Common myeloid progenitor, CD34-positive (primary cell): ENCODE measurements at regions not wholly inside any gene's neighbourhood (a gene's known extent, or its start where the extent isn't known, plus 50 kb on each side); places are given as distances from the start of the nearest gene placed in this dataset.

ENCODE experiments used
- CTCF ChIA-PET: fragments of 350-600 bp; sonication (Branson Sonifier 250); formaldehyde crosslinking; loops from one replicate; lab custom pipeline; 2021; ENCODE audit warnings: antibody characterized with exemption; lab: Charles Lee
- POLR2A ChIA-PET: fragments of 350-600 bp; sonication (Branson Sonifier 250); formaldehyde crosslinking; loops from one replicate; lab custom pipeline; 2021; ENCODE audit warnings: antibody characterized with exemption; lab: Charles Lee
- DNase-seq, 3 donors: peaks; one replicate each; pipeline versions ENCODE4 v3.0.0 to v3.0.0-alpha.2; 2013
- H3K27ac ChIP-seq, 2 experiments: 1 replicate in 1 of 2; 2 replicates in 1 of 2; pipeline ENCODE4 v1.7.0; 2013; ENCODE audit warnings: inconsistent platforms in 2 of 2, low read length in 2 of 2, mild to moderate bottlenecking in 2 of 2, low read depth in 1 of 2, moderate library complexity in 1 of 2; ENCODE audit not compliant: severe bottlenecking in 2 of 2, insufficient read depth in 1 of 2, poor library complexity in 1 of 2
- H3K27me3 ChIP-seq, 5 experiments: replicated peaks in 2 of 5; 1 replicate in 3 of 5; 2 replicates in 2 of 5; pipeline versions ENCODE4 v1.6.1 to v1.7.0; 2013; ENCODE audit warnings: low read length in 4 of 5, mild to moderate bottlenecking in 2 of 5, moderate library complexity in 2 of 5, inconsistent platforms in 1 of 5; ENCODE audit not compliant: insufficient read depth in 5 of 5, control insufficient read depth in 4 of 5
- H3K36me3 ChIP-seq, 4 experiments: 1 replicate in 2 of 4; 2 replicates in 2 of 4; pipeline versions ENCODE4 v1.6.1 to v1.7.0; 2013; ENCODE audit warnings: low read length in 3 of 4, control low read depth in 1 of 4, mild to moderate bottlenecking in 1 of 4; ENCODE audit not compliant: control insufficient read depth in 4 of 4, insufficient read depth in 4 of 4
- H3K4me1 ChIP-seq, 4 experiments: 1 replicate in 3 of 4; 2 replicates in 1 of 4; pipeline versions ENCODE4 v1.6.1 to v1.7.1; 2013; ENCODE audit warnings: low read length in 3 of 4, mild to moderate bottlenecking in 3 of 4, control low read depth in 1 of 4, inconsistent platforms in 1 of 4, moderate library complexity in 1 of 4; ENCODE audit not compliant: control insufficient read depth in 4 of 4, insufficient read depth in 4 of 4; ENCODE audit errors: control extremely low read depth in 1 of 4
- H3K4me3 ChIP-seq, 7 experiments: 1 replicate in 4 of 7; 2 replicates in 3 of 7; pipeline versions ENCODE4 v1.5.1 to v1.7.0; 2013; ENCODE audit warnings: mild to moderate bottlenecking in 7 of 7, low read length in 6 of 7, moderate library complexity in 6 of 7, inconsistent platforms in 2 of 7, low read depth in 2 of 7, control low read depth in 1 of 7; ENCODE audit not compliant: insufficient read depth in 4 of 7, control insufficient read depth in 1 of 7; ENCODE audit errors: extremely low read depth in 1 of 7
- H3K9me3 ChIP-seq, 5 experiments: 1 replicate in 4 of 5; 2 replicates in 1 of 5; pipeline versions ENCODE4 v1.6.1 to v1.7.1; 2013; ENCODE audit warnings: low read length in 4 of 5, mild to moderate bottlenecking in 2 of 5, inconsistent platforms in 1 of 5, low read depth in 1 of 5, moderate library complexity in 1 of 5; ENCODE audit not compliant: control insufficient read depth in 4 of 5, insufficient read depth in 2 of 5; ENCODE audit errors: control extremely low read depth in 1 of 5
- WGBS: methylation state at CpG from one replicate; pipeline ENCODE4 v1.1.5; 2013; ENCODE audit not compliant: insufficient coverage; 5-methylcytosine and 5-hydroxymethylcytosine counted together

DNA sequence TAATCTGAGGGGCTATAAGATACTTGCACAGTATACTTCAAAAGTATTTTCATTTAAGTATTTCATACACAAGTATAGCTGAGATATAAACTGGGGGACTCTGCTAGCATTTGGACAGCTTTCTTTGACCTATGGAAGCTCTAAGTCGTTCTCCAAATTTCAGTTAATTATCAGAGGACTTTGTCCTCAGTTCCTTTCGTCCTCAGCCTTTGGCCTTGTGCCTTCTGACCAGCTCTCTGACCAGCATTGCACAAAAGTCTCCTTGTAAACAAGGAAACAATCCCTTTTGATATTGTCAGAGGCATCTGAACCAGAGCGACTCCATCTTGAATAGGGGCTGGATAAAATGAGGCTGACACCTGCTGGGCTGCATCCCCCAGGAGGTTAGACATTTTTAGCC, 464.0 kb upstream of the FAM241A start:
- Histone ChIP-seq H3K27me3 (peaks cover 0 to 2% (median 0%) of the 10 kb centered on the region in 5 experiments), H3K4me3 (no peak overlapping the region), H3K4me1 (no peaks in the 10 kb centered on the region), H3K9me3 (no peaks in the 10 kb centered on the region), H3K27ac (no peak overlapping the region), H3K36me3 (no peaks in the 10 kb centered on the region)
- ChIA-PET CTCF (no interaction called here), POLR2A (no interaction called here)
- 91% methylated on average over 3 of the region's 3 CpGs for WGBS
- no peak for DNase-seq

DNA sequence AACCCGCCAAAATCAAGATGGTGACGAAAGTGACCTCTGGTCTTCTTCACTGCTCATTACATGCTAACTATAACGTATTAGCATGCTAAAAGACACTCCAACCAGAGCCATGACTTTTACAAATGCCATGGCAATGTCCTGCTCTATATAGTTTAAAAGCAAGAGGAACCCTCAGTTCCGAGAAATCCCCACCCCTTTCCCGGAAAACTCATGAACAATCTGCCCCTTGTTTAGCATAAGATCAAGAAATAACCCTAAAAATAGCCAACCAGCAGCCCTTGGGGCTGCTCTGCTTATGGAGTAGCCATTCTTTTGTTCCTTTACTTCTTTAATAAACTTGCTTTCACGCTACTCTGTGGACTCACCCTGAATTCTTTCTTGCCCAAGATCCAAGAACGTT, 463.5 kb upstream of the FAM241A start:
- Histone ChIP-seq H3K9me3 (no peaks in the 10 kb centered on the region), H3K27ac (no peak overlapping the region), H3K4me1 (no peaks in the 10 kb centered on the region), H3K36me3 (no peaks in the 10 kb centered on the region), H3K4me3 (no peak overlapping the region), H3K27me3 (peaks cover 0 to 2% (median 0%) of the 10 kb centered on the region in 5 experiments)
- CTCF ChIA-PET: no interaction called here
- POLR2A ChIA-PET: no interaction called here
- 90% methylated on average over 6 of the region's 7 CpGs for WGBS
- no peak for DNase-seq

DNA sequence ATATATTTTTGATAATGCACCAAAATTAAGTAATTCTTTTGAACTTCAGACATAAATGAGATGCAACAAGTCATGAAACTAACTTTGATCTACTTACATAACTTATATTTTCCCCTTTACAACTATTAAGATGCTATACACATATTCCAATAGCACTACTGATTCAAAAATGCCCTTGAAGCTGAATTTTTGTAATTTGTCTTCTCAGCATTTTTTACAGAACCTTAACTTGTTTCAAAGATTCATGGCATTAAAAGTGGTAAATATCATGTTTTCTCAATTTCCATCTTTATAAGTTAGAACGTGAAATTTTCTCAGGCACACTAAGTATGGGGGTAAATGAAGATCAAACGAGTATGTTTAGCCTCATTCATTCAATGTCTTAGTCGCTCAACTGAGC, 460.0 kb upstream of the FAM241A start:
- no CpG with 5 or more reads among the region's 3 CpGs for WGBS
- no peak overlapping the region for H3K27ac ChIP-seq

GRCh38 chr4:111689214-111689613, 456.0 kb upstream of the FAM241A start:
- ChIA-PET POLR2A (no interaction called here), CTCF (no interaction called here)
- Histone ChIP-seq H3K27ac (no peak overlapping the region), H3K27me3 (no peaks in the 10 kb centered on the region), H3K9me3 (no peaks in the 10 kb centered on the region), H3K4me1 (peaks cover 0 to 2% (median 0%) of the 10 kb centered on the region in 4 experiments), H3K36me3 (no peaks in the 10 kb centered on the region), H3K4me3 (no peak overlapping the region)
- DNase-seq: no peak

More for the DNA sequence above, 460.0 kb upstream of the FAM241A start:
- H3K27me3 ChIP-seq: no peaks in the 10 kb centered on the region
- no peak for DNase-seq
- no peak overlapping the region for H3K4me3 ChIP-seq
- CTCF ChIA-PET: no interaction called here
- peaks cover 0 to 2% (median 0%) of the 10 kb centered on the region in 4 experiments for H3K4me1 ChIP-seq
- H3K36me3 ChIP-seq: no peaks in the 10 kb centered on the region
- H3K9me3 ChIP-seq: no peaks in the 10 kb centered on the region
- POLR2A ChIA-PET: no interaction called here

DNA sequence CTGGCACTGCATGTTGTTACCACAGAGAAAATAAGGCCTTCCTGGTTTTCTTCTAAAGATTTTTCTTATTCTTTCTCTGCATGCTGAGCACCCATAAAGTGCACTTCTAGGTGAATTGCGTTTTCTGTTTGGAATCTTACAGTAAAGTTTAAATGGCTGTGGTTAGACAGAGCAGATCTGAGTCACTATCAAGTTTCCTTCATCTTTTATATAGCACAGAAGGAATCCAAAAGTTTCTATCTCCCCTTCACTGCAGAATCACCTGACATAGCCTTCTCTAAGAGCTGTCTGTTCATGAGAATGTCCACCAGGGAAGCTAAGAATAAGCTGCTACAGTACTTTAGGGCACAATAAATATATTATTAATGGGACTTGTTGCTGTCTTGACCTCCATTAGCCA, 455.5 kb upstream of the FAM241A start:
- peaks cover 0 to 2% (median 0%) of the 10 kb centered on the region in 4 experiments for H3K4me1 ChIP-seq
- H3K4me3 ChIP-seq: no peak overlapping the region
- WGBS: no CpG with 5 or more reads among the region's 1 CpG
- no peaks in the 10 kb centered on the region for H3K36me3 ChIP-seq
- DNase-seq: no peak
- H3K9me3 ChIP-seq: no peaks in the 10 kb centered on the region
- H3K27ac ChIP-seq: no peak overlapping the region
- ChIA-PET POLR2A (no interaction called here), CTCF (no interaction called here)
- no peaks in the 10 kb centered on the region for H3K27me3 ChIP-seq

DNA sequence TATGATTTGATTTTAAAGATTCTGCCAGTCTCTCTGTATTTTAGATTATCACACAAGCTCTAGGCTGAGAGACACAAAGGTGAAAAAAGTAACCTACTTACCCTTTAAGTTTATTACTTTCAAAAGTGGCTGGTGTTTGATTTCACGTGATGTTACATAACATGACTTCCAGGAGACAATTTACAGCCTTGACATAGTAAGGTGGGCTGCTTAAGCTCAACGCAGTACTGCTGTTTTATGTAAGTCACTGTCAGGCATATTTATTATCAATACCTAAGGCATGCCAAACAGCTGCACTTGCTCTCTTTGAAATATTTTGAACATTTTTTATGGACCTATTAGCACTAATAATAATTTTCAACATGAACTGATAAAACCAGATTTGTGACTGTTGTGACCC, 451.5 kb upstream of the FAM241A start:
- Histone ChIP-seq H3K4me1 (peaks cover 0 to 2% (median 0%) of the 10 kb centered on the region in 4 experiments), H3K27me3 (peaks cover 0 to 6% (median 0%) of the 10 kb centered on the region in 5 experiments), H3K27ac (no peak overlapping the region), H3K9me3 (no peaks in the 10 kb centered on the region), H3K4me3 (no peak overlapping the region), H3K36me3 (no peaks in the 10 kb centered on the region)
- 78% methylated on average over 1 of the region's 2 CpGs for whole genome bisulfite sequencing
- ChIA-PET CTCF (interaction anchor here (1.3 kb wide), 1 partner anchor 17 kb away, joined by 3 read pairs; no protein-coding TSS in a partner anchor), POLR2A (no interaction called here)
- DNase-seq: no peak

- no peaks in the 10 kb centered on the region for H3K4me1 ChIP-seq
- no peak for DNase-seq
- WGBS: no CpG with 5 or more reads among the region's 2 CpGs
- POLR2A ChIA-PET: no interaction called here
- H3K36me3 ChIP-seq: no peaks in the 10 kb centered on the region
- no peaks in the 10 kb centered on the region for H3K9me3 ChIP-seq
- no peak overlapping the region for H3K27ac ChIP-seq
- no peak overlapping the region for H3K4me3 ChIP-seq
- CTCF ChIA-PET: no interaction called here
- H3K27me3 ChIP-seq: peaks cover 0 to 6% (median 0%) of the 10 kb centered on the region in 5 experiments
Measured at GRCh38 chr4:111695677-111696076, 449.6 kb upstream of the FAM241A start.
